H1 (cell line): ENCODE measurements at regions not wholly inside any gene's neighbourhood (a gene's known extent, or its start where the extent isn't known, plus 50 kb on each side); places are given as distances from the start of the nearest gene placed in this dataset.

Experiments
- CTCF ChIA-PET: fragments of 300-600 bp; sonication (Branson Sonifier 250); formaldehyde crosslinking; loops from one replicate; lab custom pipeline; 2021; ENCODE audit not compliant: partially characterized antibody; lab: Charles Lee
- POLR2A ChIA-PET: fragments of 300-600 bp; sonication (Branson Sonifier 250); formaldehyde crosslinking; loops from one replicate; lab custom pipeline; 2021; ENCODE audit warnings: inconsistent platforms; ENCODE audit not compliant: partially characterized antibody; lab: Charles Lee
- DNase-seq, 2 experiments: peaks; one replicate each; pipeline versions ENCODE4 v3.0.0 to v3.0.0-alpha.2; 2010 to 2022; ENCODE audit warnings: low spot score in 2 of 2, low read depth in 1 of 2, mixed read lengths in 1 of 2
- FAIRE-seq: peaks from 2 replicates; lab custom pipeline; 2011; peaks lifted over from hg19 to GRCh38; lab: Jason Lieb, UNC
- H2AFZ ChIP-seq: 2 replicates; pipeline ENCODE4 v1.8.1; 2012; ENCODE audit warnings: low read length, inconsistent platforms
- H2AK5ac ChIP-seq: 2 replicates; pipeline ENCODE4 v1.6.1; 2013; ENCODE audit warnings: low read depth, low read length
- H2BK120ac ChIP-seq: replicated peaks from 2 replicates; pipeline ENCODE3; 2013; ENCODE audit warnings: low read depth, low read length, inconsistent platforms
- H2BK12ac ChIP-seq: 2 replicates; pipeline ENCODE4 v1.6.1; 2013; ENCODE audit warnings: low read depth, low read length
- H2BK15ac ChIP-seq: 2 replicates; pipeline ENCODE4 v1.6.1; 2013; ENCODE audit warnings: low read length
- H2BK20ac ChIP-seq: 2 replicates; pipeline ENCODE4 v1.6.1; 2013; ENCODE audit warnings: low read length
- H2BK5ac ChIP-seq: 2 replicates; pipeline ENCODE4 v1.6.1; 2013; ENCODE audit warnings: low read depth, low read length
- H3K14ac ChIP-seq: 2 replicates; pipeline ENCODE4 v1.6.1; 2013; ENCODE audit warnings: inconsistent platforms; ENCODE audit not compliant: insufficient read length
- H3K18ac ChIP-seq: 2 replicates; pipeline ENCODE4 v1.6.1; 2013; ENCODE audit warnings: low read length; ENCODE audit errors: extremely low read depth
- H3K23ac ChIP-seq: 2 replicates; pipeline ENCODE4 v1.6.1; 2013; ENCODE audit warnings: inconsistent platforms; ENCODE audit not compliant: insufficient read length
- H3K23me2 ChIP-seq: 2 replicates; pipeline ENCODE4 v1.6.1; 2013; ENCODE audit warnings: low read depth, low read length
- H3K27ac ChIP-seq: 2 replicates; pipeline ENCODE4 v1.6.1; 2011; ENCODE audit warnings: low read depth, low read length, inconsistent platforms
- H3K27me3 ChIP-seq, 4 experiments: replicated peaks in 1 of 4; 1 replicate in 1 of 4; 2 replicates in 3 of 4; pipeline versions ENCODE4 v1.6.1 to v1.8.1; 2011 to 2013; ENCODE audit warnings: low read length in 3 of 4, mild to moderate bottlenecking in 3 of 4, inconsistent platforms in 2 of 4, mixed read lengths in 2 of 4, moderate library complexity in 1 of 4; ENCODE audit not compliant: control insufficient read depth in 3 of 4, insufficient read depth in 3 of 4; ENCODE audit errors: extremely low read depth in 1 of 4
- H3K36me3 ChIP-seq, 4 experiments: 2 replicates each; pipeline versions ENCODE4 v1.6.1 to v1.8.1; 2011 to 2013; ENCODE audit warnings: mild to moderate bottlenecking in 4 of 4, low read length in 3 of 4, moderate library complexity in 2 of 4, control low read depth in 1 of 4, inconsistent platforms in 1 of 4; ENCODE audit not compliant: insufficient read depth in 4 of 4, control insufficient read depth in 2 of 4
- H3K4ac ChIP-seq: replicated peaks from 2 replicates; pipeline ENCODE3; 2013; ENCODE audit warnings: low read length, low read depth, mixed read lengths, inconsistent platforms; ENCODE audit not compliant: insufficient read length
- H3K4me1 ChIP-seq, 4 experiments: replicated peaks in 1 of 4; 1 replicate in 1 of 4; 2 replicates in 3 of 4; pipeline versions ENCODE4 v1.6.1 to v1.8.1; 2011 to 2013; ENCODE audit warnings: low read length in 3 of 4, inconsistent platforms in 2 of 4, mixed read lengths in 1 of 4; ENCODE audit not compliant: insufficient read depth in 4 of 4, control insufficient read depth in 3 of 4
- H3K4me2 ChIP-seq, 2 experiments: 2 replicates each; pipeline versions ENCODE4 v1.6.1 to v1.8.1; 2011 to 2013; ENCODE audit warnings: low read depth in 2 of 2, low read length in 2 of 2, control low read depth in 1 of 2, inconsistent platforms in 1 of 2, mild to moderate bottlenecking in 1 of 2; ENCODE audit not compliant: insufficient read depth in 1 of 2
- H3K4me3 ChIP-seq, 4 experiments: fragments of 200-600, 300-600 bp in 1 of 4; sonication (generic), shearing (Covaris generic), sonication (Bioruptor Twin) in 1 of 4; 2 replicates each; pipeline versions ENCODE4 v1.5.1 to v1.8.1; 2011 to 2016; ENCODE audit warnings: low read length in 4 of 4, low read depth in 3 of 4, control low read depth in 2 of 4, inconsistent platforms in 2 of 4, mild to moderate bottlenecking in 2 of 4, mixed read lengths in 1 of 4, moderate library complexity in 1 of 4; ENCODE audit not compliant: insufficient read depth in 2 of 4; ENCODE audit errors: extremely low read depth in 1 of 4
- H3K56ac ChIP-seq: replicated peaks from 2 replicates; pipeline ENCODE3; 2013; ENCODE audit warnings: low read depth, mild to moderate bottlenecking, mixed read lengths, low read length, inconsistent platforms; ENCODE audit not compliant: insufficient read length
- H3K79me1 ChIP-seq: 2 replicates; pipeline ENCODE4 v1.6.1; 2013; ENCODE audit warnings: low read depth, low read length, control low read depth
- H3K79me2 ChIP-seq, 2 experiments: 2 replicates each; pipeline versions ENCODE4 v1.6.1 to v1.8.1; 2012 to 2013; ENCODE audit warnings: low read length in 2 of 2, mild to moderate bottlenecking in 2 of 2, inconsistent platforms in 1 of 2; ENCODE audit not compliant: insufficient read depth in 2 of 2, control insufficient read depth in 1 of 2
- H3K9ac ChIP-seq, 4 experiments: replicated peaks in 1 of 4; 1 replicate in 1 of 4; 2 replicates in 3 of 4; pipeline versions ENCODE4 v1.6.1 to v1.8.1; 2011 to 2013; ENCODE audit warnings: low read depth in 3 of 4, low read length in 3 of 4, control low read depth in 2 of 4, mild to moderate bottlenecking in 2 of 4, moderate library complexity in 2 of 4, inconsistent platforms in 1 of 4; ENCODE audit errors: extremely low read depth in 1 of 4
- H3K9me3 ChIP-seq, 2 experiments: 2 replicates each; pipeline versions ENCODE4 v1.6.1 to v1.8.1; 2012 to 2013; ENCODE audit warnings: mild to moderate bottlenecking in 2 of 2, moderate library complexity in 2 of 2, control low read depth in 1 of 2, inconsistent platforms in 1 of 2, low read depth in 1 of 2, low read length in 1 of 2, mixed read lengths in 1 of 2; ENCODE audit not compliant: insufficient read depth in 2 of 2
- H4K20me1 ChIP-seq, 2 experiments: replicated peaks in 1 of 2; 2 replicates each; pipeline versions ENCODE3 to v1.8.1; 2011 to 2013; ENCODE audit warnings: inconsistent platforms in 2 of 2, low read length in 2 of 2, mild to moderate bottlenecking in 1 of 2; ENCODE audit not compliant: insufficient read depth in 2 of 2, control insufficient read depth in 1 of 2
- H4K5ac ChIP-seq: 2 replicates; pipeline ENCODE4 v1.6.1; 2013; ENCODE audit warnings: low read length, low read depth, mixed read lengths, inconsistent platforms; ENCODE audit not compliant: insufficient read length
- H4K8ac ChIP-seq: 2 replicates; pipeline ENCODE4 v1.8.0; 2013; ENCODE audit warnings: mild to moderate bottlenecking, moderate library complexity, low read length, inconsistent platforms; ENCODE audit not compliant: insufficient read depth; ENCODE audit errors: extremely low read depth
- H4K91ac ChIP-seq: replicated peaks from 2 replicates; pipeline ENCODE3; 2013; ENCODE audit warnings: low read length, mixed read lengths, inconsistent platforms; ENCODE audit not compliant: insufficient read length
- CBX8 ChIP-seq: fragments of 300-800, 300-1000 bp; sonication (generic); IDR thresholded peaks from 2 replicates; pipeline ENCODE4 v1.7.1; 2016; ENCODE audit warnings: low read depth, low read length, borderline replicate concordance
- CHD2 ChIP-seq: IDR thresholded peaks from 2 replicates; pipeline ENCODE4 v1.6.1; 2012; ENCODE audit warnings: low read length, improper control_type of control experiment
- JUN ChIP-seq: IDR thresholded peaks from 2 replicates; pipeline ENCODE4 v1.6.1; 2011; ENCODE audit warnings: low read depth, mild to moderate bottlenecking, improper control_type of control experiment, low read length
- JUND ChIP-seq: IDR thresholded peaks from 2 replicates; pipeline ENCODE4 v1.6.1; 2011; ENCODE audit warnings: mild to moderate bottlenecking, improper control_type of control experiment, low read length
- KDM1A ChIP-seq: fragments of 200-600, 300-600 bp; sonication (generic); IDR thresholded peaks from 2 replicates; pipeline ENCODE4 v1.7.1; 2016; ENCODE audit warnings: mild to moderate bottlenecking, low read length, borderline replicate concordance
- NRF1 ChIP-seq: IDR thresholded peaks from 2 replicates; pipeline ENCODE4 v1.6.1; 2011; ENCODE audit warnings: mild to moderate bottlenecking, low read depth, low read length, improper control_type of control experiment
- PHF8 ChIP-seq: fragments of 200-600 bp; sonication (generic); conservative IDR thresholded peaks from 2 replicates; pipeline ENCODE4 v1.7.1; 2012; ENCODE audit warnings: low read depth, mild to moderate bottlenecking, inconsistent platforms, low read length, moderate library complexity
- POU5F1 ChIP-seq: IDR thresholded peaks from 2 replicates; pipeline ENCODE4 v1.6.1; 2011; ENCODE audit warnings: low read depth, mild to moderate bottlenecking, low read length, moderate library complexity
- SUZ12 ChIP-seq: fragments of 200-600 bp; sonication (generic); IDR thresholded peaks from 2 replicates; pipeline ENCODE4 v1.6.1; 2012; ENCODE audit warnings: mild to moderate bottlenecking, inconsistent platforms, low read length, moderate library complexity, mixed read lengths
- TBP ChIP-seq: IDR thresholded peaks from 2 replicates; pipeline ENCODE4 v1.6.1; 2011; ENCODE audit warnings: low read depth, low read length, improper control_type of control experiment
- TEAD4 ChIP-seq: IDR thresholded peaks from 2 replicates; pipeline ENCODE4 v1.6.1; 2012; ENCODE audit warnings: low read depth, low read length, inconsistent platforms, mixed read lengths
- USF2 ChIP-seq: IDR thresholded peaks from 2 replicates; pipeline ENCODE4 v1.6.1; 2011; ENCODE audit warnings: low read length, improper control_type of control experiment
- WGBS, 2 experiments: shearing (Covaris generic) in 1 of 2; methylation state at CpG; one replicate each; pipeline versions ENCODE4 v1.1.6 to v1.1.7; 2013 to 2015; ENCODE audit warnings: low lambda C conversion rate in 2 of 2, mixed read lengths in 2 of 2, inconsistent platforms in 1 of 2, low coverage in 1 of 2, missing lambda C conversion rate in 1 of 2; ENCODE audit not compliant: insufficient replicate concordance in 2 of 2, insufficient coverage in 1 of 2, insufficient read length in 1 of 2; ENCODE audit errors: extremely low coverage in 1 of 2, missing lambda C conversion rate in 1 of 2; 5-methylcytosine and 5-hydroxymethylcytosine counted together

GRCh38 chr7:106485031-106485551 lies 175.9 kb downstream of the CCDC71L start:
- H3K4me2 ChIP-seq: no peak overlapping the region
- no peak overlapping the region for H3K9ac ChIP-seq
- CTCF ChIA-PET: interaction anchor here (0.9 to 2.2 kb wide), 3 partner anchors 24 to 118 kb away, joined by 3 to 6 read pairs (median 4); no protein-coding TSS in a partner anchor
- TF ChIP-seq TEAD4 (no peak), JUN (no peak), JUND (no peak), POU5F1 (no peak), SUZ12 (no peak), PHF8 (no peak), USF2 (no peak), TBP (no peak), CHD2 (no peak), NRF1 (no peak), KDM1A (no peak), CBX8 (no peak)

More at GRCh38 chr7:106485031-106485551, 175.9 kb downstream of the CCDC71L start:
- Histone ChIP-seq H3K23ac (no peak overlapping the region), H2BK12ac (no peak overlapping the region), H3K4me1 (no peaks in the 10 kb centered on the region), H2BK5ac (no peak overlapping the region), H3K56ac (no peak overlapping the region), H3K9me3 (peaks cover 0 to 2% of the 10 kb centered on the region in 2 experiments; a peak in 1 of 4 replicates), H3K36me3 (no peaks in the 10 kb centered on the region), H3K79me1 (no peaks in the 10 kb centered on the region), H3K4ac (no peak overlapping the region), H2BK20ac (no peak overlapping the region), H3K4me3 (no peak overlapping the region), H3K18ac (no peak overlapping the region), H4K91ac (no peak overlapping the region), H3K27me3 (no peaks in the 10 kb centered on the region), H3K14ac (no peak overlapping the region), H2BK15ac (no peak overlapping the region), H4K8ac (no peak overlapping the region), H4K5ac (no peak overlapping the region), H3K23me2 (no peaks in the 10 kb centered on the region; the same call in 1 of the 2 replicates), H4K20me1 (no peaks in the 10 kb centered on the region), H2AFZ (no peak overlapping the region), H2BK120ac (no peak overlapping the region), H3K27ac (no peak overlapping the region), H3K79me2 (no peaks in the 10 kb centered on the region), H2AK5ac (no peak overlapping the region)
- 88% methylated on average over 1 of the region's 1 CpG; no CpG with 5 or more reads in 1 of the 2 experiments for WGBS, 2 experiments
- POLR2A ChIA-PET: no interaction called here
- no peak for FAIRE-seq
- DNase-seq: no peak
